ENCODE measurements at regions not wholly inside any gene's neighbourhood (a gene's known extent, or its start where the extent isn't known, plus 50 kb on each side); places are given as distances from the start of the nearest gene placed in this dataset.
"Not testable (repeated sequence)": the region's sequence is repeated elsewhere in the genome, so short reads cannot be mapped to it uniquely, and the experiment has no call there.

GRCh38 chrX:144494074-144494473 lies 610.2 kb downstream of the UBE2NL start:
- no peak for DNase-seq

- no peak for DNase-seq
Observed at GRCh38 chrX:144531877-144532276, 648.0 kb downstream of the UBE2NL start.

GRCh38 chrX:144566592-144566991 lies 680.7 kb upstream of the SPANXN1 start:
- peak; percentile 23 for DNase-seq

- DNase-seq = no peak
Observed at GRCh38 chrX:144586756-144587155, 660.5 kb upstream of the SPANXN1 start.

GRCh38 chrX:144592036-144592435 lies 655.3 kb upstream of the SPANXN1 start:
- DNase-seq = no peak

GRCh38 chrX:144601010-144601409 lies 646.3 kb upstream of the SPANXN1 start:
- no peak for DNase-seq

- DNase-seq = no peak
Observed at GRCh38 chrX:144612076-144612475, 635.2 kb upstream of the SPANXN1 start.

- DNase-seq = no peak
Observed at GRCh38 chrX:144616317-144616716, 631.0 kb upstream of the SPANXN1 start.

GRCh38 chrX:144627947-144628346 lies 619.4 kb upstream of the SPANXN1 start:
- DNase-seq = peak; percentile 39

GRCh38 chrX:144634451-144634850 lies 612.9 kb upstream of the SPANXN1 start:
- not testable (repeated sequence) for DNase-seq

- DNase-seq = no peak
Observed at GRCh38 chrX:144637731-144638130, 609.6 kb upstream of the SPANXN1 start.

GRCh38 chrX:144648788-144649187 lies 598.5 kb upstream of the SPANXN1 start:
- no peak for DNase-seq

- DNase-seq = peak; percentile 66
Observed at GRCh38 chrX:144681501-144681900, 565.8 kb upstream of the SPANXN1 start.

- no peak for DNase-seq
Observed at GRCh38 chrX:144683247-144683646, 564.1 kb upstream of the SPANXN1 start.

- DNase-seq = no peak
Observed at GRCh38 chrX:144709841-144710240, 537.5 kb upstream of the SPANXN1 start.

GRCh38 chrX:144715337-144715736 lies 532.0 kb upstream of the SPANXN1 start:
- DNase-seq = no peak

GRCh38 chrX:144716187-144716586 lies 531.1 kb upstream of the SPANXN1 start:
- DNase-seq = no peak

- DNase-seq = no peak
Observed at GRCh38 chrX:144717682-144718081, 529.6 kb upstream of the SPANXN1 start.

- peak; percentile 1 for DNase-seq
Observed at GRCh38 chrX:144722307-144722706, 525.0 kb upstream of the SPANXN1 start.

GRCh38 chrX:144730471-144730870 lies 516.8 kb upstream of the SPANXN1 start:
- no peak for DNase-seq

GRCh38 chrX:144732588-144732987 lies 514.7 kb upstream of the SPANXN1 start:
- no peak for DNase-seq

- DNase-seq = no peak
Observed at GRCh38 chrX:144738246-144738645, 509.1 kb upstream of the SPANXN1 start.

GRCh38 chrX:144768540-144768939 lies 478.8 kb upstream of the SPANXN1 start:
- no peak for DNase-seq

GRCh38 chrX:144783528-144783927 lies 463.8 kb upstream of the SPANXN1 start:
- DNase-seq = not testable (repeated sequence)

GRCh38 chrX:144790148-144790547 lies 457.2 kb upstream of the SPANXN1 start:
- no peak for DNase-seq

- peak; percentile 64 for DNase-seq
Observed at GRCh38 chrX:144791298-144791697, 456.0 kb upstream of the SPANXN1 start.

Measured in OCI-M1 (cell line).